Retinal pigment epithelial cell (primary cell): ENCODE measurements at regions not wholly inside any gene's neighbourhood (a gene's known extent, or its start where the extent isn't known, plus 50 kb on each side); places are given as distances from the start of the nearest gene placed in this dataset.

Experiments used
- DNase-seq: peaks from one replicate; pipeline ENCODE4 v3.0.0-alpha.2; 2010; ENCODE audit warnings: low read depth
- H3K4me3 ChIP-seq: 2 replicates; pipeline ENCODE4 v1.5.1; 2011; ENCODE audit warnings: mild to moderate bottlenecking, low read length, control low read depth, moderate library complexity
- TF ChIP-seq, protein P1 (sequence below): conservative IDR thresholded peaks from 2 replicates; pipeline ENCODE4 v1.5.1; 2011; ENCODE audit warnings: low read depth, low read length, control low read depth, inconsistent platforms

DNA sequence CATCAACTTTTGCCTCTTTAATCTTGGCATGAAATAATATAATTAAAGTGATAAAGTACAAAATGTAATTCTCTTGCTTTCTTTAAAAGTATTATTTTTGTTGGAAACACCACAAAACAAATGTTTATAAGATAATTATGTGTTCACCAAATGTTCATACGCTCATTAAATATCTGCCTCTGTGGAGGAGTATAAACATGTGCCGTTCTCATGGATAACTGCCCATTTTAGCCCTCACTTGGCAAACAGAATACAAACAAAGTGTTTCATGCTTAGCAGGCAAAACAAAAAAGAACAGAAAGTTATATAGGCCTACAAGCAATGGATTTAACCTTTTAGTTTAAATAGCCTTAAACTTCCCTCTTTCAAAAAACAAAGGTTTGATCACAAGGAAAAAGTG lies 800.5 kb upstream of the DIAPH2 start:
- no peak for DNase-seq
- TF ChIP-seq, protein P1, sequence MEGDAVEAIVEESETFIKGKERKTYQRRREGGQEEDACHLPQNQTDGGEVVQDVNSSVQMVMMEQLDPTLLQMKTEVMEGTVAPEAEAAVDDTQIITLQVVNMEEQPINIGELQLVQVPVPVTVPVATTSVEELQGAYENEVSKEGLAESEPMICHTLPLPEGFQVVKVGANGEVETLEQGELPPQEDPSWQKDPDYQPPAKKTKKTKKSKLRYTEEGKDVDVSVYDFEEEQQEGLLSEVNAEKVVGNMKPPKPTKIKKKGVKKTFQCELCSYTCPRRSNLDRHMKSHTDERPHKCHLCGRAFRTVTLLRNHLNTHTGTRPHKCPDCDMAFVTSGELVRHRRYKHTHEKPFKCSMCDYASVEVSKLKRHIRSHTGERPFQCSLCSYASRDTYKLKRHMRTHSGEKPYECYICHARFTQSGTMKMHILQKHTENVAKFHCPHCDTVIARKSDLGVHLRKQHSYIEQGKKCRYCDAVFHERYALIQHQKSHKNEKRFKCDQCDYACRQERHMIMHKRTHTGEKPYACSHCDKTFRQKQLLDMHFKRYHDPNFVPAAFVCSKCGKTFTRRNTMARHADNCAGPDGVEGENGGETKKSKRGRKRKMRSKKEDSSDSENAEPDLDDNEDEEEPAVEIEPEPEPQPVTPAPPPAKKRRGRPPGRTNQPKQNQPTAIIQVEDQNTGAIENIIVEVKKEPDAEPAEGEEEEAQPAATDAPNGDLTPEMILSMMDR = no peak
- no peak overlapping the region for H3K4me3 ChIP-seq

- TF ChIP-seq, protein P1 = no peak
- peak; percentile 54 for DNase-seq
- H3K4me3 ChIP-seq = no peak overlapping the region
Measured at GRCh38 chrX:95885074-95885473, 799.6 kb upstream of the DIAPH2 start.

DNA sequence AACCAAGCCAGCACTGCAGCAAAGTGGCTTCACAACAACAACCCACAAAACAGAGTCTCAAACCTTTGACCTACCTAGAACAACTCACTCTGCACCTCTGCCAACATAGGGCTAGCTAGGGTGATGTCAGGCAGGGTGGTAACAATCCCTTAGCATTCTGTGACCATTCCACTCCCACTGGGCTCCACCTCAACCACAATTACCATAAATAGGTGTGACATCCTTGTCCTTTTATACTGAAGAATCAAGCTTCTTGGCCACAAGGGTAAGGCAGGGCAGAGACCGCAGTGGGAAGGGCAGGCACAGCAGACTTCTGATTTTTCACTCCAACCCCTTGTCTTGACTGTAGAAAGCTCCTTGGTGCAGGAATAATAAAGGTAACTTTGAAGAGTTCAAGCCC lies 795.4 kb upstream of the DIAPH2 start:
- no peak overlapping the region for H3K4me3 ChIP-seq
- no peak for DNase-seq
- TF ChIP-seq, protein P1 = no peak

DNA sequence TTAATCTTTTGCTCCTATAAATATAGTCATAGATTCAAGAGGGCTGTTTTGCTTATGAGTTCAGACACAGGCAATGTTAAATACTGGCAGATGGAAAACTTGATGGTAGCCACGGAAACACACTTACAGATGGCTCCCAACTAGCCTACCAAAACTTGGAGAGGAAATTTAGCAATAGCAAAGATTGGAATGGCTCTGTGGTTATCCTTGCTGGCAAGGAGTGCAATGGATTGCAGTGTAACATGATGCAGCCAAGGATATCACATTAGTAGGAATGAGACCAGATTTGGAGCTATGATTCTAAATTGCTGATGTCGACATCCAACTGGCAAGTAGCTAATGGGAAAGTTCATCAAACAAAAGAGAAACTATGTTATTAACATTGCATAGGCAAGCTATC lies 791.0 kb upstream of the DIAPH2 start:
- DNase-seq = no peak
- TF ChIP-seq, protein P1 = no peak
- no peak overlapping the region for H3K4me3 ChIP-seq

DNA sequence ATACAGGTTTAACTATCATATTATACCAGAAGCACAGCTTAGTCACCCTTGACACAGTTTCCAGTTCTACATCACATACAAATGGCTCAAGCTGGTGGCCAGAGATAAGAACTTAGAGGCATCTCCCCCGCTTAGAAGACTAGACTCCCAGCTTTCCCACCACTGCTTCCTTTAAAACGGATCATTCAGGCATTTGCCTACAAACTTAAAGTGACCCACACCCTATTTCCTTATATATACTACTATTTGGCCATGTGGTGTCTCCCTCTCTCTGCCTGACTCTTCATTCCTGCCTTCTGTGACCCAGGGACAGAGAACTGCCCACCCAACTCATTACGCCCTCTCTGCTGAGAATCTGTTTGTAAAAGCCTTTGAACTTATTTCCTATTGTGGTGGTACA lies 781.2 kb upstream of the DIAPH2 start:
- DNase-seq = no peak
- TF ChIP-seq, protein P1 = no peak
- H3K4me3 ChIP-seq = no peak overlapping the region

GRCh38 chrX:95903975-95904374 lies 780.7 kb upstream of the DIAPH2 start:
- no peak overlapping the region for H3K4me3 ChIP-seq
- TF ChIP-seq, protein P1 = no peak
- DNase-seq = no peak

DNA sequence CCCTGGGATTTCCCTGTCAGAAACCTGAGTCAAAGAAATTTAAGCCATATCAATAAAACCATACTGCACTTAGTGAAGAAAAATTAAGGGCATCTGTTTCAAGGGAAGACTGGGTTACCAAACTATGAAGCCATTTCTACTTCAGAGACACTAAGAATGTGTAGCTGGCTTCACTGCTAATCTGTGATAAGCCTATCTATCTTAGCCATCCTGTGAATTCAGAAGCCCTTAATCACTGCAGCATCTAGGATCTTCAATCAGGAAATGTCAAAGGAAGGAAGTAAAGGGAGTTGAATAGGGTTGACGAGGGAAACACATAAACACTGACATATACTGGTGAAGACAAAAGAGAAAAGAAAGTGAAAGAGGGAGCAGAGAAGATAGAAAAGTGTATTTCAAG lies 777.6 kb upstream of the DIAPH2 start:
- no peak overlapping the region for H3K4me3 ChIP-seq
- TF ChIP-seq, protein P1 = no peak
- DNase-seq = no peak
